GM12878 (cell line): ENCODE measurements at regions not wholly inside any gene's neighbourhood (a gene's known extent, or its start where the extent isn't known, plus 50 kb on each side); places are given as distances from the start of the nearest gene placed in this dataset.

ENCODE experiments used
- ATAC-seq: fragments of 200-7000 bp; cut with Tn5 transposase; 3 replicates; pipeline ENCODE4 v1.9.1; 2020; ENCODE audit warnings: mild to moderate bottlenecking, moderate library complexity
- BruUV-seq: library from RNA; stranded (reverse); fragments of 400-500 nt; replicated peaks from 2 replicates; lab custom pipeline; 2021; lab: Mats Ljungman, UMichigan
- CTCF ChIA-PET: fragments of 300-600 bp; sonication (Branson Sonifier 250); formaldehyde crosslinking; extraction: SDS; loops from one replicate; lab custom pipeline; 2021; ENCODE audit warnings: inconsistent platforms; lab: Yijun Ruan, JAX
- POLR2A ChIA-PET: fragments of 350-600 bp; formaldehyde crosslinking; extraction: SDS; loops from one replicate; lab custom pipeline; 2021; ENCODE audit warnings: inconsistent platforms; lab: Charles Lee
- RAD21 ChIA-PET: fragments of 300-600 bp; sonication (Branson Sonifier 250); formaldehyde crosslinking; loops from one replicate; lab custom pipeline; 2023; ENCODE audit warnings: antibody characterized with exemption; ENCODE audit not compliant: unreplicated experiment; lab: Charles Lee
- SMC1A ChIA-PET: fragments of 300-600 bp; sonication (Branson Sonifier 250); formaldehyde crosslinking; loops from one replicate; lab custom pipeline; 2023; ENCODE audit not compliant: unreplicated experiment, uncharacterized antibody; lab: Charles Lee
- DNase-seq: peaks from one replicate; pipeline ENCODE4 v3.0.0-alpha.2; 2011; ENCODE audit warnings: low read depth, low spot score
- FAIRE-seq: peaks from 3 replicates; lab custom pipeline; 2011; peaks lifted over from hg19 to GRCh38; lab: Jason Lieb, UNC
- H2AFZ ChIP-seq: 2 replicates; pipeline ENCODE4 v1.6.0; 2011; ENCODE audit warnings: low read depth, low read length, control low read depth; ENCODE audit not compliant: control insufficient read depth
- H3K27ac ChIP-seq: 2 replicates; pipeline ENCODE4 v1.5.1; 2011; ENCODE audit warnings: control low read depth; ENCODE audit not compliant: control insufficient read depth, insufficient read depth
- H3K27me3 ChIP-seq, 2 experiments: replicated peaks in 1 of 2; 2 replicates each; pipeline versions ENCODE4 v1.6.0 to v1.6.1; 2011; ENCODE audit warnings: low read length in 1 of 2; ENCODE audit not compliant: control insufficient read depth in 2 of 2, insufficient read depth in 2 of 2
- H3K36me3 ChIP-seq, 2 experiments: 2 replicates each; pipeline ENCODE4 v1.5.1; 2011; ENCODE audit warnings: low read length in 1 of 2; ENCODE audit not compliant: control insufficient read depth in 2 of 2, insufficient read depth in 2 of 2
- H3K4me1 ChIP-seq: 2 replicates; pipeline ENCODE4 v1.6.1; 2011; ENCODE audit warnings: mild to moderate bottlenecking, low read length, moderate library complexity, mixed read lengths; ENCODE audit not compliant: control insufficient read depth, insufficient read depth
- H3K4me2 ChIP-seq: 2 replicates; pipeline ENCODE4 v1.6.0; 2011; ENCODE audit warnings: control low read depth; ENCODE audit not compliant: control insufficient read depth, insufficient read depth
- H3K4me3 ChIP-seq: fragments of 200-600 bp; sonication (generic); 2 replicates; pipeline ENCODE4 v1.5.1; 2016
- H3K79me2 ChIP-seq: 2 replicates; pipeline ENCODE4 v1.6.0; 2011; ENCODE audit warnings: low read length; ENCODE audit not compliant: control insufficient read depth, insufficient read depth
- H3K9ac ChIP-seq: 2 replicates; pipeline ENCODE4 v1.8.0; 2011; ENCODE audit warnings: low read length, control low read depth, mixed read lengths; ENCODE audit not compliant: control insufficient read depth, insufficient read depth
- H3K9me3 ChIP-seq: replicated peaks from 3 replicates; pipeline ENCODE4 v1.5.1; 2011; ENCODE audit warnings: mild to moderate bottlenecking, low read length; ENCODE audit not compliant: control insufficient read depth, insufficient read depth
- H4K20me1 ChIP-seq: 2 replicates; pipeline ENCODE4 v1.6.0; 2011; ENCODE audit not compliant: control insufficient read depth, insufficient read depth
- ATF7 ChIP-seq: fragments of 450-650 bp; IDR thresholded peaks from 2 replicates; pipeline ENCODE4 v1.6.1; 2016; ENCODE audit warnings: low read depth, mild to moderate bottlenecking
- BMI1 ChIP-seq: fragments of 450-650 bp; IDR thresholded peaks from 2 replicates; pipeline ENCODE4 v1.6.1; 2016; ENCODE audit warnings: mild to moderate bottlenecking, moderate library complexity, borderline replicate concordance
- CBX3 ChIP-seq: fragments of 200-600 bp; sonication (generic); IDR thresholded peaks from 2 replicates; pipeline ENCODE4 v1.6.1; 2016; ENCODE audit warnings: low read depth, borderline replicate concordance
- CBX5 ChIP-seq: sonication (generic); IDR thresholded peaks from 2 replicates; pipeline ENCODE4 v1.6.1; 2016; ENCODE audit warnings: low read depth, moderate library complexity, mild to moderate bottlenecking, inconsistent platforms
- CHD2 ChIP-seq: IDR thresholded peaks from 2 replicates; pipeline ENCODE4 v1.6.1; 2011; ENCODE audit warnings: low read depth, low read length, improper control_type of control experiment, borderline replicate concordance
- ESRRA ChIP-seq: IDR thresholded peaks from 2 replicates; pipeline ENCODE4 v1.6.1; 2012; ENCODE audit warnings: mild to moderate bottlenecking, low read length, improper control_type of control experiment
- GABPA ChIP-seq: IDR thresholded peaks from 2 replicates; pipeline ENCODE4 v1.6.1; 2014; ENCODE audit warnings: antibody characterized with exemption, low read depth, mild to moderate bottlenecking, inconsistent platforms
- HDAC2 ChIP-seq: fragments of 200-600 bp; sonication (generic); IDR thresholded peaks from 2 replicates; pipeline ENCODE4 v1.6.1; 2017
- JUNB ChIP-seq: IDR thresholded peaks from 2 replicates; pipeline ENCODE4 v1.6.1; 2016; ENCODE audit warnings: antibody characterized with exemption, mild to moderate bottlenecking
- MEF2B ChIP-seq: fragments of 450-650 bp; IDR thresholded peaks from 2 replicates; pipeline ENCODE4 v1.6.1; 2018; ENCODE audit warnings: mild to moderate bottlenecking, moderate library complexity; ENCODE audit not compliant: partially characterized antibody, poor library complexity, severe bottlenecking
- MTA3 ChIP-seq: IDR thresholded peaks from 2 replicates; pipeline ENCODE4 v1.6.1; 2012; ENCODE audit warnings: low read length, inconsistent platforms, borderline replicate concordance
- PML ChIP-seq: IDR thresholded peaks from 2 replicates; pipeline ENCODE4 v1.6.1; 2012; ENCODE audit warnings: low read length, inconsistent platforms
- POU2F2 ChIP-seq: IDR thresholded peaks from 3 replicates; pipeline ENCODE4 v1.6.1; 2011; ENCODE audit warnings: low read depth, mild to moderate bottlenecking, low read length, borderline replicate concordance
- SIN3A ChIP-seq: IDR thresholded peaks from 2 replicates; pipeline ENCODE4 v1.6.1; 2012; ENCODE audit warnings: low read depth, low read length, improper control_type of control experiment
- SMC3 ChIP-seq: IDR thresholded peaks from 2 replicates; pipeline ENCODE4 v1.6.1; 2011; ENCODE audit warnings: low read length, improper control_type of control experiment, borderline replicate concordance
- SP1 ChIP-seq: IDR thresholded peaks from one replicate; pipeline ENCODE4 v1.6.1; 2011; ENCODE audit warnings: low read depth, low read length
- SPI1 ChIP-seq: IDR thresholded peaks from 2 replicates; pipeline ENCODE4 v1.6.1; 2011; ENCODE audit warnings: low read depth, mild to moderate bottlenecking, low read length, moderate library complexity, borderline replicate concordance; ENCODE audit not compliant: insufficient read depth
- SREBF1 ChIP-seq: IDR thresholded peaks from 2 replicates; pipeline ENCODE4 v1.6.1; 2012; ENCODE audit warnings: mild to moderate bottlenecking, low read length
- SREBF2 ChIP-seq: IDR thresholded peaks from 2 replicates; pipeline ENCODE4 v1.6.1; 2012; ENCODE audit warnings: mild to moderate bottlenecking, low read length
- TCF12 ChIP-seq: IDR thresholded peaks from 2 replicates; pipeline ENCODE4 v1.6.1; 2011; ENCODE audit warnings: low read depth, mild to moderate bottlenecking, low read length
- ZNF384 ChIP-seq: IDR thresholded peaks from 2 replicates; pipeline ENCODE4 v1.6.1; 2012; ENCODE audit warnings: low read depth, mild to moderate bottlenecking, low read length, improper control_type of control experiment, borderline replicate concordance
- ZSCAN29 ChIP-seq: fragments of 450-650 bp; IDR thresholded peaks from 2 replicates; pipeline ENCODE4 v1.6.1; 2017; ENCODE audit warnings: mild to moderate bottlenecking, moderate library complexity
- WGBS: methylation state at CpG from one replicate; pipeline ENCODE4 v1.1.6; 2016; ENCODE audit warnings: low lambda C conversion rate; ENCODE audit not compliant: insufficient replicate concordance, insufficient coverage; ENCODE audit errors: missing lambda C conversion rate; 5-methylcytosine and 5-hydroxymethylcytosine counted together
- in situ Hi-C: fragments of 300-500 bp; cut with MboI; formaldehyde crosslinking; loops from 9 replicates; pipeline ENCODE4 v1.14.3; 2018; ENCODE audit warnings: mixed read lengths
- intact Hi-C: fragments of 100-400 bp; cut with micrococcal nuclease; formaldehyde crosslinking; loops from one replicate; pipeline ENCODE4 v1.14.2; 2022; ENCODE audit not compliant: unreplicated experiment
- TF ChIP-seq, protein P1 (sequence below): fragments of 450-650 bp; IDR thresholded peaks from 2 replicates; pipeline ENCODE4 v1.6.1; 2018; ENCODE audit warnings: mild to moderate bottlenecking, low read depth, moderate library complexity; ENCODE audit not compliant: partially characterized antibody

DNA sequence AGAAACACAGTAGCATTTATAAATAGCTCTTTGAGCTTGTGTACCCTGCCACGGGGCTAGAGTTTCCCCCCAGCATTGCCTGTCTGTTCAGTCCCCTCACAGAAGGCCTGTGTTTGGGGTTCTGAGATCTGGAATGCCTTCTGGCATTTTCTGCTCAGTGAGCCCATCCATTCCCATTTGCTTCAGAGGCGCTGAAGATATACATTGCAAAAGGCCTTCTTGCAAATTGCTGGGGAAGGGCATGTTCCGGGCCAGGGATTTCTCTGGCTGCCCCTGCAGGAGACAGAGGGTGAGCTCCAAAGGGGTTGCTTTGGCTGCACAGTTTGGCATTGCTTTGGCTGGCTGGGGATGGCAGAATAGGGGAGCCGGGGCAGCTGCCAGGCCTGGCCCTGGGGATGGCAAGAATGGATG, 308.4 kb downstream of the MSX2 start (continued):
- TF ChIP-seq SIN3A (no peak), SREBF1 (no peak), PML (no peak), ZNF384 (no peak)

DNA sequence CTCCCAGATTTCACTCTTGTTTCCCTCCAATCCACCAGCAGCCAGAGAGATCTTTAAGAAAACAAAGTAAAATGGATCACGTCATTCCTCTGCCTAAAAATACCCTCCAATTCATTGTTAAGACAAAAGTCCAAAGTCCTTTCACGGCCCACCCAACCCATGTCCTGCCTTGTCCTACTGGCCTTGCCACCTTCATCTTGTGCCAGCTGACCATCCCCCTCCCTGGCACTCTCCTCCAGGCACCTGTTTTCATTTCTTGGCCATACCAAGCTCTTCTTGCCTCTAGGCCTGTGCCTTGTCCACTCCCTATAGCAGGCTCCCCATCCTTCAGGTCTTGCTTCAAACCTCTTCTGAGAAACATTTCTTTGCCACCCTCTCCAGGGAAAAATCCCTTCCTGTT, 307.6 kb downstream of the MSX2 start:
- SMC1A ChIA-PET = no interaction called here

More for the DNA sequence above, 307.6 kb downstream of the MSX2 start:
- intact Hi-C loops (no loop called here), in situ Hi-C loops (no loop called here)
- Histone ChIP-seq H4K20me1 (no peaks in the 10 kb centered on the region), H3K4me2 (no peak overlapping the region), H3K27ac (no peak overlapping the region), H3K79me2 (no peaks in the 10 kb centered on the region), H3K4me3 (no peak overlapping the region), H3K9ac (no peak overlapping the region), H3K9me3 (no peaks in the 10 kb centered on the region), H2AFZ (no peak overlapping the region), H3K4me1 (no peaks in the 10 kb centered on the region), H3K36me3 (no peaks in the 10 kb centered on the region), H3K27me3 (no peaks in the 10 kb centered on the region)
- WGBS = 0% methylated on average over 2 of the region's 2 CpGs
- FAIRE-seq = no peak
- no peak for ATAC-seq
- ChIA-PET POLR2A (no interaction called here), CTCF (no interaction called here), RAD21 (no interaction called here)
- no peak for DNase-seq
- BruUV-seq = no TSS peak
- TF ChIP-seq, protein P1, sequence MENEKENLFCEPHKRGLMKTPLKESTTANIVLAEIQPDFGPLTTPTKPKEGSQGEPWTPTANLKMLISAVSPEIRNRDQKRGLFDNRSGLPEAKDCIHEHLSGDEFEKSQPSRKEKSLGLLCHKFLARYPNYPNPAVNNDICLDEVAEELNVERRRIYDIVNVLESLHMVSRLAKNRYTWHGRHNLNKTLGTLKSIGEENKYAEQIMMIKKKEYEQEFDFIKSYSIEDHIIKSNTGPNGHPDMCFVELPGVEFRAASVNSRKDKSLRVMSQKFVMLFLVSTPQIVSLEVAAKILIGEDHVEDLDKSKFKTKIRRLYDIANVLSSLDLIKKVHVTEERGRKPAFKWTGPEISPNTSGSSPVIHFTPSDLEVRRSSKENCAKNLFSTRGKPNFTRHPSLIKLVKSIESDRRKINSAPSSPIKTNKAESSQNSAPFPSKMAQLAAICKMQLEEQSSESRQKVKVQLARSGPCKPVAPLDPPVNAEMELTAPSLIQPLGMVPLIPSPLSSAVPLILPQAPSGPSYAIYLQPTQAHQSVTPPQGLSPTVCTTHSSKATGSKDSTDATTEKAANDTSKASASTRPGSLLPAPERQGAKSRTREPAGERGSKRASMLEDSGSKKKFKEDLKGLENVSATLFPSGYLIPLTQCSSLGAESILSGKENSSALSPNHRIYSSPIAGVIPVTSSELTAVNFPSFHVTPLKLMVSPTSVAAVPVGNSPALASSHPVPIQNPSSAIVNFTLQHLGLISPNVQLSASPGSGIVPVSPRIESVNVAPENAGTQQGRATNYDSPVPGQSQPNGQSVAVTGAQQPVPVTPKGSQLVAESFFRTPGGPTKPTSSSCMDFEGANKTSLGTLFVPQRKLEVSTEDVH = no peak
- TF ChIP-seq JUNB = no peak
- TF ChIP-seq POU2F2 = no peak
- TF ChIP-seq CHD2 = no peak
- TF ChIP-seq GABPA = no peak
- no peak for TF ChIP-seq TCF12
- TF ChIP-seq CBX3 = no peak
- no peak for TF ChIP-seq SMC3
- TF ChIP-seq SP1 = no peak
- TF ChIP-seq ATF7 = no peak
- no peak for TF ChIP-seq SPI1
- TF ChIP-seq MTA3 = no peak
- TF ChIP-seq ZSCAN29 = no peak
- no peak for TF ChIP-seq SREBF2
- TF ChIP-seq CBX5 = no peak
- no peak for TF ChIP-seq BMI1
- TF ChIP-seq MEF2B = no peak
- no peak for TF ChIP-seq HDAC2
- no peak for TF ChIP-seq ESRRA
